Activated CD4-positive, alpha-beta T cell treated with anti-CD3 and anti-CD28 coated beads, Interleukin-2, amount 10 ng/mL, durations not matched to agents 24 days and 14 days (primary cell): ENCODE measurements at regions not wholly inside any gene's neighbourhood (a gene's known extent, or its start where the extent isn't known, plus 50 kb on each side); places are given as distances from the start of the nearest gene placed in this dataset.
"Not testable (repeated sequence)": the region's sequence is repeated elsewhere in the genome, so short reads cannot be mapped to it uniquely, and the experiment has no call there.

Experiments
- DNase-seq: peaks from one replicate; pipeline ENCODE4 v3.0.0; 2022
- H3K27ac Mint-ChIP-seq: one replicate; pipeline ENCODE4 v1.8.0; 2022; ENCODE audit warnings: mild to moderate bottlenecking, mixed read lengths
- H3K27me3 Mint-ChIP-seq: one replicate; pipeline ENCODE4 v1.8.0; 2022; ENCODE audit warnings: mixed read lengths
- H3K36me3 Mint-ChIP-seq: one replicate; pipeline ENCODE4 v1.8.0; 2022; ENCODE audit warnings: low read depth, mild to moderate bottlenecking, mixed read lengths
- H3K4me1 Mint-ChIP-seq: one replicate; pipeline ENCODE4 v1.8.0; 2021; ENCODE audit warnings: mixed read lengths
- H3K4me3 Mint-ChIP-seq: one replicate; pipeline ENCODE4 v1.8.0; 2022; ENCODE audit warnings: mild to moderate bottlenecking, moderate library complexity, mixed read lengths
- H3K9me3 Mint-ChIP-seq: one replicate; pipeline ENCODE4 v1.8.0; 2021; ENCODE audit warnings: mixed read lengths
- intact Hi-C: fragments of 100-400 bp; cut with micrococcal nuclease; formaldehyde crosslinking; loops from one replicate; pipeline ENCODE4 v1.15.1; 2023

DNA sequence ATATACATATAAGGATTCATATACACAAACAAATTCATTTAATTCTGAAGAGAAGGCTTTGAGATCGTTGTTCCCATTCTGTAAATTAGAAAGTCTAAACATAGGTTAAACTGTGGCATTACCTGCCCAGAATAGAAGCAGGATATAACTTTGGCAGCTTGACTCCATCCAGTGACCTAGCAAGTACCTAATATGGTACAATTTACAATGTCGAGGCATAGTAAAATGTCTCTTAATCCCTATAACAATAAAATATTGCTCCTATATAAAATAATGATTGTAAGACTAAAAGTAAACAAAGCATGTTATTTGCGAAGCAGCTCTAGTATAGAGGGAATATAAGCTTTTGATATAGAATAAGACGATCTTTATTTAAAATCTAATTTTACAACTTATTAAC is 756.0 kb downstream of the LUZP2 start:
- Mint-ChIP-seq H3K9me3 (no peaks in the 10 kb centered on the region), H3K36me3 (no peaks in the 10 kb centered on the region), H3K4me3 (no peak overlapping the region), H3K27ac (no peak overlapping the region), H3K4me1 (no peaks in the 10 kb centered on the region), H3K27me3 (no peaks in the 10 kb centered on the region)
- DNase-seq, result no peak
- intact Hi-C loops, result no loop called here

DNA sequence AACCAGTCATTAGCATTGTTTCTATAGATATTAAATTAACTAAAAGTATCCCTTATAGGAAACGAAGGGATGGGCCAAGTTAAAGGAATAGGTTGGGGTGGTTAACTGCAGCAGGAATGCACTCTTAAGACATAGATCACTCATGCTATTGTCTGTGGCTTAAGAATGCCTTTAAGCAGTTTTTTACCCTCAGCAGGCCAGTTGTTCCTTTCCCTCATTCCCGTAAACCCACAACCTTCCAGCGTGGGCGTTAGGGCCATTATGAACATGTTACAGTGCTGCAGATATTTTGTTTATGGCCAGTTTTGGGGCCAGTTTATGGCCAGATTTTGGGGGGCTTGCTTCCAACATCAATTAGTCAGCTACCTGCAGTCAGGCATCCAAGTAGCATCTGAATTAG is 767.0 kb downstream of the LUZP2 start:
- H3K4me1 Mint-ChIP-seq, H3K36me3 Mint-ChIP-seq, DNase-seq, H3K9me3 Mint-ChIP-seq, H3K4me3 Mint-ChIP-seq, H3K27me3 Mint-ChIP-seq, H3K27ac Mint-ChIP-seq, intact Hi-C loops: not testable (repeated sequence)

DNA sequence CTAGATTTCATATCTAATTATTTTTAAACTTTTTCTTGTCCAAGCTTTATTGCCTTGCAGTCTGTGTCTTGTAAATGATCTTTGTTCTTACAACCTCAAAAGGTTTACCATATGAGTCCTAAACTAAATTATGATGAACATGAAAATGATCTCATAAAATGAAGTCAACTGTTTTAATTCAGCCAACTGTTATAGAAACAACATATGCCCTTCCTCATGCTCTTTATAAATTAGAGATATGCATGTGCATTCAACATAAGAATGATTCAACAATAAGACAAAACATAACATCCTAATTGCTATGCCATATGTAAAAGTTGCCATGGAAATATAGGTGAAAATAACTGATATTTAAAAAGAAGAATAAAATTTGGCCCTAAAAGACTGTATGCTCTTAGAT is 774.4 kb downstream of the LUZP2 start:
- Mint-ChIP-seq H3K27me3 (no peaks in the 10 kb centered on the region), H3K9me3 (peaks cover under 1% of the 10 kb centered on the region), H3K27ac (no peak overlapping the region), H3K4me3 (no peak overlapping the region), H3K4me1 (no peaks in the 10 kb centered on the region), H3K36me3 (no peaks in the 10 kb centered on the region)
- DNase-seq, result no peak
- intact Hi-C loops, result no loop called here

DNA sequence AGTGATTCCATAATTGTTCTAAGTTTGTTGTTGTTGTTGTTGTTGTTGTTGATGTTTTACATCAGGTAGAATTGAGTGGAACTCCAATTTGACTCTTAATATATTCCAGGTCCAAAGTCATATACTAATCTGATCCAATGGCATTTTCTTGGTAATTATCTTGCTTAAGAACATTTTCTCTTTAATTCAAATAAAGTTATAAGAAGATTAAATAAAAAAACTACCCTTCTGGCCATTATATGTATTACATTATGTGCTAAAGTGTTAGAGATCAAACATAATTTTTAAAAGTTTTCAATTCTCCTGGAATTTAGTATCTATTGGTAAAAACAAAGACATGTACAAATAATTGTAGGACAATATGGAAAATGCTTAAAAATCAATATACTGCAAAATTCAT is 775.4 kb downstream of the LUZP2 start:
- intact Hi-C loops, result no loop called here
- Mint-ChIP-seq H3K27me3 (no peaks in the 10 kb centered on the region), H3K9me3 (no peaks in the 10 kb centered on the region)

DNA sequence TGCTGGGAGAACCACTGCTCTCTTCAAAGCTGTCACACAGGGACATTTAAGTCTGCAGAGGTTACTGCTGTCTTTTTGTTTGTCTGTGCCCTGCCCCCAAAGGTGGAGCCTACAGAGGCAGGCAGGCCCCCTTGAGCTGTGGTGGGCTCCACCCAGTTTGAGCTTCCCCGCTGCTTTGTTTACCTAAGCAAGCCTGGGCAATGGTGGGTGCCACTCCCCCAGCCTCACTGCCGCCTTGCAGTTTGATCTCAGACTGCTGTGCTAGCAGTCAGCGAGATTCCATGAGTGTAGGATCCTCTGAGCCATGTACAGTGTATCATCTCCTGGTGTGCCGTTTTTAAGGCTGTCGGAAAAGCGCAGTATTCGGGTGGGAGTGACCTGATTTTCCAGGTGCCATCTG is 784.0 kb downstream of the LUZP2 start:
- intact Hi-C loops, H3K9me3 Mint-ChIP-seq, H3K36me3 Mint-ChIP-seq, H3K4me1 Mint-ChIP-seq, DNase-seq, H3K4me3 Mint-ChIP-seq, H3K27ac Mint-ChIP-seq, H3K27me3 Mint-ChIP-seq: not testable (repeated sequence)

More for the DNA sequence above, 775.4 kb downstream of the LUZP2 start:
- no peak overlapping the region for H3K27ac Mint-ChIP-seq
- H3K36me3 Mint-ChIP-seq, result no peaks in the 10 kb centered on the region
- H3K4me1 Mint-ChIP-seq, result no peaks in the 10 kb centered on the region
- H3K4me3 Mint-ChIP-seq, result no peak overlapping the region
- no peak for DNase-seq

DNA sequence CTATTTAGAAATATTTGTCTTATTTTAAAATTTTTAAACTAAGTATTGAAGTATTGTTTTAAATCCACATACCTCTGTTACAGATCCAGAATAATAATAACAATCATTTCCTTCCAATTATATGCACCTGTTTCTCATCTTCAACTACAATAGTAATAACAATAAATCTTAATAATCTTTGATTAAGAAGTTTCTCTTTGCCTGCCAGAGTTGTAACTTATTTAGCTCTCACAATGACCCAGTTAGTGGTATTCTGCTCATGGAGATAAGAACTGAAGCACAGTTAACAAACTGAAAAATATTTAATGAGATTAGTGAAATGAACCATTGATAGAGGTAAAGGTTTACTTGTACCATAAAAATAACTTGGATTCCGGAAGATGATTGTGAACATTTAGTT is 796.3 kb downstream of the LUZP2 start:
- Mint-ChIP-seq H3K9me3 (peaks cover 9% of the 10 kb centered on the region), H3K4me1 (no peaks in the 10 kb centered on the region), H3K4me3 (no peak overlapping the region), H3K27me3 (no peaks in the 10 kb centered on the region), H3K36me3 (no peaks in the 10 kb centered on the region), H3K27ac (no peak overlapping the region)
- no peak for DNase-seq
- intact Hi-C loops, result no loop called here

DNA sequence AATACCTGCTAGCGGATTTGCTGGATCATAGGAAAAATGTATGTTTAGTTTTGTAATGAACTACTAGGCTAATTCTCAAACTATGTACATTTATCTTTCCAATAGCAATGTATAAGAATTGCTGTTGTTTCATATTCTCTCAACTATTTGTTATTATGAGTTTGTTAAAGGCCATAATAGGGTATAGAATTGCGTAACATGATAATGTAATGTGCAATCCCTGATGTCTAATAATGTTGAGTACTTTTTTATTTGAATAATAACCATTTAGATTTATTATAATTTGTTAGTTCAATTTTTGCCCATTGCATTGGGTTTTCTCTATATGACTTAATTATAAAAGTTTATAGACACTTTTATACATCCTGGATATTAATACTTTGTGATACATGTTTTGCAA is 801.6 kb downstream of the LUZP2 start:
- Mint-ChIP-seq H3K9me3 (peaks cover 9% of the 10 kb centered on the region), H3K27ac (no peak overlapping the region), H3K4me3 (no peak overlapping the region), H3K27me3 (no peaks in the 10 kb centered on the region), H3K36me3 (no peaks in the 10 kb centered on the region), H3K4me1 (no peaks in the 10 kb centered on the region)
- no peak for DNase-seq
- intact Hi-C loops, result no loop called here

DNA sequence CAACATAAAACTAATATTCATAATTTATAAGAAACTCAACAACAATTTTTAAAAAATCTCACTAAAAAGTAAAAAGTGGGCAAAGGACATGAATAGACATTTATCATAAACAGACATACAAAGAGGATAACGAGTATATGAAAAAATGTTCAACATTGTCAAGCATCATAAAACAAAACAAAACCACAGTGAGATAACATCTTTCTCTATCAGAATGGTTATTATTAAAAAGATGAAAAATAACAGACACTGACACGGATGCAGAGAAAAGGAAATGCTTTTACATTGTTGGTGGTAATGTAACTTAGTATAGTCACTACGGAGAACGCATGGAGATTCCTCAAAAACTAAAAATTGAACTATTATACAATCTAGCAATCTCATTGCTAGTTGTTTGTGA is 813.0 kb downstream of the LUZP2 start:
- no peaks in the 10 kb centered on the region for H3K27me3 Mint-ChIP-seq
- no peaks in the 10 kb centered on the region for H3K36me3 Mint-ChIP-seq
- DNase-seq, result no peak
- H3K9me3 Mint-ChIP-seq, result peaks cover 15% of the 10 kb centered on the region
- H3K4me1 Mint-ChIP-seq, result no peaks in the 10 kb centered on the region
- H3K27ac Mint-ChIP-seq, result no peak overlapping the region
- no peak overlapping the region for H3K4me3 Mint-ChIP-seq
- intact Hi-C loops, result no loop called here

DNA sequence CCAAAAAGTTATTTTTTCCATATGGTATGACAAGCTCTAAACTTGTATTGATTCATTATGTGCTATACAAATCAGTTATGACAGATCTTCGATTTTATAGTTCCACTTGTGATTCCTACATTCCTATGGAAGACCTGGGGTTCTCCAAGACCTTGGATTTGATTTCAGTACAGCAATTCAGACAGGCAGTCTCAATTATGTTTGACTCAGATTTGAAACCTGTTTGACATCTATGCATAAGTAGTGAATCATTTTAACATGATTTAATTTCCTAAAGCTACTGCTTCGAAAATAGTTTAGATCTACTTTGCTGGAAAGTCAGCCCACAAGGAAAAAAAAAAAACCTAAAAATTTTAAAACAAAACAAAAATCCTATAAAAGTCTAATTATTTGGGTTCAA is 820.4 kb downstream of the LUZP2 start:
- H3K27ac Mint-ChIP-seq, result no peak overlapping the region
- no peak overlapping the region for H3K4me3 Mint-ChIP-seq
- no peaks in the 10 kb centered on the region for H3K36me3 Mint-ChIP-seq
- no peaks in the 10 kb centered on the region for H3K27me3 Mint-ChIP-seq
- peaks cover 3% of the 10 kb centered on the region for H3K9me3 Mint-ChIP-seq
- intact Hi-C loops, result no loop called here
- no peaks in the 10 kb centered on the region for H3K4me1 Mint-ChIP-seq
- no peak for DNase-seq

DNA sequence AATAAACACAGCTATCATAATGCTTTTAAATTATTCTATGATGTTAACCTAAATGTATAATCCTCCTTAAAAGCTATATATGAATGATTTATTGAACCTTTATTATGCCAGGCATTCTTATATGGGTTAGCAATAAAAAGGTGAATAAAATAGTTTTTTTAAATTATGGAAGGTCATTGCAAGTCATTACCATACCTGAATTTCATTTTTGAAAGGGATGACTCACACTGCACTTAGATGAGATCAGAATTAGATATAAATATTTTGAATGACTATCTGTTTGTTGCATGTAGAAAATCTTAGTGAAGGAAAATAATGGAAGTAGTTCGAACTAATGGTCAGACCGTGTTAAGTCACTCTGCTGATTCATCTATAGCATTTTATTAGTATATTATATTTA is 822.3 kb downstream of the LUZP2 start:
- no peak for DNase-seq
- Mint-ChIP-seq H3K4me3 (no peak overlapping the region), H3K36me3 (no peaks in the 10 kb centered on the region), H3K4me1 (no peaks in the 10 kb centered on the region), H3K27me3 (no peaks in the 10 kb centered on the region), H3K27ac (no peak overlapping the region), H3K9me3 (peaks cover 10% of the 10 kb centered on the region)
- intact Hi-C loops, result no loop called here

DNA sequence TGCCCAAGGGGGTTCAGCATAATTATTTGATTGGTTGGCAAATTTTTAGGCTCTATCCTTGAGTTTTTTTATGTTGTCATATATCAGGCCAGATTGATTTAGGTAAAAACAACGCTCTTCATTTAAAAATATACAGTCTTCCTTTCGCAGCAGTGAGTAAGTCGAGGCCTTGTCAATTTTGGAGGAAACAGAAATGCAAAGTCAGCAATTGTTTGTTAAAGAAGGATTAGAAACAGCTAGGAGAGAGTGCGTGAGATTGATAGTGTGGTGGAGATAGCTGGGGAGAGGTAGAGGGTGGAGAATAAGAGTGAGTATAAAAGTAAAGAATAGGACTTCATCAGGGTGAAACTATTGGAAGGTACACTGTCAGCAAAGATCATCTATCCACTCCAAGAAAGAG is 830.8 kb downstream of the LUZP2 start:
- Mint-ChIP-seq H3K36me3 (no peaks in the 10 kb centered on the region), H3K4me1 (no peaks in the 10 kb centered on the region), H3K27me3 (no peaks in the 10 kb centered on the region), H3K27ac (no peak overlapping the region), H3K9me3 (peaks cover 11% of the 10 kb centered on the region), H3K4me3 (no peak overlapping the region)
- no peak for DNase-seq
- intact Hi-C loops, result no loop called here

DNA sequence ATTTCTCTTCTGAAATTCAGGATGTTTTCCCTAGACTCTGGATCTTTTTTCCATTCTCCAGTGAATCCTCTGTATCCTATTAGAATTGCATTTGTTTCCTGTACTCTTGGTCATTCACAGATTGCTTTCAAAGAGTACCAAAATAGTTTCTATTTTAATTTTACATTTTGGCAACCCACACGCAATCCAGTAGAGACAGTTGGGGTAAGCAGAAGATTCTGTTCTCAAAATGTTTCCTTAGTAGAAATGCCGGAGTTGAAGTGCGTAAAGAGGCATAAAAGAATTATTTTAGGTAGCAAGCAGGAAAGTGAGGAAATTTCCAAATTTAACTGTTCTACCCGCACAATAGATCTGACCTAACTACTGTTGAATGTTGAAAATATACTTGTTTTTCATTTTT is 842.4 kb downstream of the LUZP2 start:
- intact Hi-C loops, result no loop called here
- Mint-ChIP-seq H3K27me3 (no peaks in the 10 kb centered on the region), H3K4me1 (no peaks in the 10 kb centered on the region)

DNA sequence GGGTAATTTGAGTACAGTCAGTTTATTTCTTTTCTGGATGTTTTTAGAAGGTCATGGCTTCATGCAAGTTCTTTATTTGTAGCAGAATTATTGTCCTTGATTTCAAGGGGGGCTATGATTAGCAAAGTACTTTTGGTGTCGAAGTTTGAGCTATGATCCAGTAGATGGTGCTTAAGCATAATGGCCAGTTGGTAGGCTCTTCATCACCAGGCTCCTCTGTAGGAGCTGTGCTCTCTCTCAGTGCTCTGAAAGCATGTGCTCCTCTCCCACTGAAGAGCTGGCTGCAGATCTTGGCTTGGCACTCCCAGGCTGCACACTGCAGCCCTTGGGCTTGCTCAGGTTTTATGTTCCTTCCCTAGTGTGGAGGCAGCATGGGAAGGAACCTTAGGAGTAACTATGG is 852.7 kb downstream of the LUZP2 start:
- no peak overlapping the region for H3K4me3 Mint-ChIP-seq
- H3K27ac Mint-ChIP-seq, result no peak overlapping the region
- H3K4me1 Mint-ChIP-seq, result no peaks in the 10 kb centered on the region
- peaks cover 9% of the 10 kb centered on the region for H3K9me3 Mint-ChIP-seq
- H3K27me3 Mint-ChIP-seq, result no peaks in the 10 kb centered on the region
- intact Hi-C loops, result no loop called here
- H3K36me3 Mint-ChIP-seq, result no peaks in the 10 kb centered on the region
- no peak for DNase-seq

More for the DNA sequence above, 842.4 kb downstream of the LUZP2 start:
- DNase-seq, result no peak
- Mint-ChIP-seq H3K4me3 (no peak overlapping the region), H3K9me3 (peaks cover 5% of the 10 kb centered on the region), H3K27ac (no peak overlapping the region), H3K36me3 (no peaks in the 10 kb centered on the region)

DNA sequence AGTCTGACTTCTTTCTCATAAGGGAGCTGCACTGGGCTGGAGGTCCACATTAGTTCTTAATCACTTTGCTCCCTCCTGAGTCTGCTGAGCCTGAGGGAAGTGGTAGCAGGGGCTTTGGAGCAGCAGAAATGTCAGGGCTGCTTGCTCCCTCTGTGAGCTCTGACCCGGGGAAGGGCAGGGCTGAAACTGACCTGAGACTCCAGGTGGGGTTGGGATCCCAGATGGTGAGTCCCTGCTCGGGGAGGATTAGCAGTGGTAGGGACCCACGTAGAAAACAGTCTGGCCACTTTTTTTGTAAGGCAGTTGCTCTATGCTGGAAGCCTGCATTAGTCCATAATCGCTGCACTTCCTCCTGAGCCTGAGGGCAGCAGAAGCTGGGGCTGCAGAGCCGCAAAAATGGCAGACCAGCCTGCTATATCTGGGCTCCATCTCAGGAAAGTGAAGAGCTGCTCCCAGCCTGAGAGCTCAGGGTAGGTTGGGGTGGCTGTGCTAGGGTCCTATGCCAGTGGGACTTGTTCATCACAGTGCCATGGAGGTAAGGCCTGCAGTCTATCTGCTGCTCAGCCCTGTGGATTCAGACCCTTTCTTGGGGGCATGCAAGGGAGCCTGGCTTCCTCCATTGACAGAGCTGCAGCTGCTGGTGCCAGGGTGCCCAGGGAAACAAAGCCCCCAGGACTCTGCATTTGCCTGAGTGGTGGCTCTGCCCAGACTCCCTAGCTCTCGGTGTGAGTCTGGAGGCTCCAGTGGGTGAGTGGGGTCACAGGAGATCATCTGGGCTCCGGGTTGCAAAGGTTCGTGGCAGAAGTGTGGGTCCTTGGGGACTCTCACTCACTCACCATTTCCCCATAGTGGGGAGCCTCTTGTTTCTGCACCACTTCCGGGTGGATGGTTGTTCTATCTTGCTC is 854.3 kb downstream of the LUZP2 start:
- Mint-ChIP-seq H3K9me3 (peaks cover 9% of the 10 kb centered on the region), H3K27ac (no peak overlapping the region), H3K27me3 (no peaks in the 10 kb centered on the region), H3K4me1 (no peaks in the 10 kb centered on the region), H3K4me3 (no peak overlapping the region), H3K36me3 (no peaks in the 10 kb centered on the region)
- intact Hi-C loops, result no loop called here
- DNase-seq, result no peak

DNA sequence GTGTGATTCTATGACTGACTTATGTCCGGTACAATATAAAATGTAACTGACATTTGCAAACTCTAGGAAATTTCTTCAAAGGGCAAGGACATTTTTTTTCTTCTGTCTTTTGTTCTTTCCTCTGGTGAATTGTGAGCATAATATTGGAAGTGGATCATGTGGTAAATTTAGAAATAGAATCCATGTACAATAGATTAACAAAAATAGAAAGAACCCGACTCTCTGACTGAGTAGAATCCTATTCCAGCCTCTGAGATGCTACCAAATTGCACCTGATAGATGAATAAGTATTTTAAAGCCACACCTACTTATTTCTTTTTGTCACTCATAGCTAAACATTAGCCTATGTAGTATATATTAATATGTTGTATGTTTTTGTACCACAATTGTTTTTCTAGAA is 860.3 kb downstream of the LUZP2 start:
- DNase-seq, result no peak

More for the DNA sequence above, 860.3 kb downstream of the LUZP2 start:
- Mint-ChIP-seq H3K4me1 (no peaks in the 10 kb centered on the region), H3K27me3 (no peaks in the 10 kb centered on the region), H3K36me3 (no peaks in the 10 kb centered on the region), H3K4me3 (no peak overlapping the region), H3K9me3 (peaks cover 3% of the 10 kb centered on the region), H3K27ac (no peak overlapping the region)
- intact Hi-C loops, result no loop called here
